ENCODE measurements at regions not wholly inside any gene's neighbourhood (a gene's known extent, or its start where the extent isn't known, plus 50 kb on each side); places are given as distances from the start of the nearest gene placed in this dataset.

- ChIA-PET CTCF (no interaction called here), POLR2A (no interaction called here)
- H3K27ac Mint-ChIP-seq: no peak overlapping the region
- TF ChIP-seq ZNF532 (CRISPR knock-in tag; IDR thresholded peaks at IDR 0.05; ENCODE audit: borderline replicate concordance) (no peak), ESRRA (CRISPR knock-in tag; IDR thresholded peaks at IDR 0.05; ENCODE audit: borderline replicate concordance) (no peak), JAZF1 (CRISPR knock-in tag; IDR thresholded peaks at IDR 0.05) (no peak), ZNF121 (CRISPR knock-in tag; IDR thresholded peaks at IDR 0.05) (no peak), FOXK1 (CRISPR knock-in tag; IDR thresholded peaks at IDR 0.05) (no peak), IRF1 (CRISPR knock-in tag; IDR thresholded peaks at IDR 0.05) (no peak), ATF2 (CRISPR knock-in tag; IDR thresholded peaks at IDR 0.05; ENCODE audit: borderline replicate concordance, low read depth) (no peak), NFE2L1 (CRISPR knock-in tag; IDR thresholded peaks at IDR 0.05) (no peak), SMAD4 (CRISPR knock-in tag; IDR thresholded peaks at IDR 0.05) (no peak), RORB (CRISPR knock-in tag; IDR thresholded peaks at IDR 0.05) (no peak), ZNF416 (CRISPR knock-in tag; IDR thresholded peaks at IDR 0.05) (no peak), PREB (CRISPR knock-in tag; IDR thresholded peaks at IDR 0.05; ENCODE audit: borderline replicate concordance) (no peak), CBFB (CRISPR knock-in tag; IDR thresholded peaks at IDR 0.05; ENCODE audit: low read depth) (no peak), CTCF (IDR thresholded peaks at IDR 0.05) (no peak), PRRX2 (CRISPR knock-in tag; IDR thresholded peaks at IDR 0.05) (no peak)
- no peak overlapping the region for H3K4me3 Mint-ChIP-seq
- no peaks in the 10 kb centered on the region for H3K9me3 Mint-ChIP-seq
- H3K36me3 Mint-ChIP-seq: no peaks in the 10 kb centered on the region
- ATAC-seq (no peak), DNase-seq (ENCODE audit: low spot score) (no peak)
- peaks cover 11% of the 10 kb centered on the region for H3K4me1 Mint-ChIP-seq
- H3K27me3 Mint-ChIP-seq (ENCODE audit: low read depth): no peaks in the 10 kb centered on the region
Observed at GRCh38 chr5:8570528-8570927, 701.6 kb downstream of the MTRR start.

GRCh38 chr5:8576178-8576577 lies 707.2 kb downstream of the MTRR start:
- no peaks in the 10 kb centered on the region for H3K36me3 Mint-ChIP-seq
- H3K27me3 Mint-ChIP-seq (ENCODE audit: low read depth): no peaks in the 10 kb centered on the region
- H3K4me3 Mint-ChIP-seq: no peak overlapping the region
- H3K9me3 Mint-ChIP-seq: no peaks in the 10 kb centered on the region
- H3K4me1 Mint-ChIP-seq: 0 out of 2 replicates have a peak, but pooled peaks cover 2% of the 10 kb centered on the region
- ATAC-seq: peak; percentile 62
- peak; percentile 16 for DNase-seq (ENCODE audit: low spot score)
- ChIA-PET POLR2A (interaction anchor here (0.5 kb wide), 1 partner anchor 255 kb away, joined by 5 read pairs; no protein-coding TSS in a partner anchor), CTCF (interaction anchor here (1.4 kb wide), 1 partner anchor 9 kb away, joined by 4 read pairs; no protein-coding TSS in a partner anchor)
- no peak overlapping the region for H3K27ac Mint-ChIP-seq
- TF ChIP-seq ATF2 (CRISPR knock-in tag; IDR thresholded peaks at IDR 0.05; ENCODE audit: borderline replicate concordance, low read depth) (no peak), FOXK1 (CRISPR knock-in tag; IDR thresholded peaks at IDR 0.05) (no peak), ZMAT4 (CRISPR knock-in tag; IDR thresholded peaks at IDR 0.05) (no peak), OVOL2 (CRISPR knock-in tag; IDR thresholded peaks at IDR 0.05; ENCODE audit: borderline replicate concordance) (no peak), ZNF416 (CRISPR knock-in tag; IDR thresholded peaks at IDR 0.05) (no peak), NR2C2 (CRISPR knock-in tag; IDR thresholded peaks at IDR 0.05) (no peak), ZNF317 (CRISPR knock-in tag; IDR thresholded peaks at IDR 0.05; ENCODE audit: borderline replicate concordance, low read depth) (no peak), ZNF219 (CRISPR knock-in tag; IDR thresholded peaks at IDR 0.05; ENCODE audit: borderline replicate concordance) (no peak), TEAD1 (CRISPR knock-in tag; IDR thresholded peaks at IDR 0.05) (no peak), TEAD4 (CRISPR knock-in tag; IDR thresholded peaks at IDR 0.05) (no peak), ZBTB43 (CRISPR knock-in tag; IDR thresholded peaks at IDR 0.05) (no peak), RORB (CRISPR knock-in tag; IDR thresholded peaks at IDR 0.05) (no peak)
